HPDE6-E6E7 (cell line): ENCODE measurements at regions not wholly inside any gene's neighbourhood (a gene's known extent, or its start where the extent isn't known, plus 50 kb on each side); places are given as distances from the start of the nearest gene placed in this dataset.
"Not testable (repeated sequence)": the region's sequence is repeated elsewhere in the genome, so short reads cannot be mapped to it uniquely, and the experiment has no call there.

Experiments used
- DNase-seq: peaks from one replicate; pipeline ENCODE4 v3.0.0; 2011; ENCODE audit warnings: missing footprints; ENCODE audit errors: extremely low spot score

- DNase-seq: not testable (repeated sequence)
Measured at GRCh38 chr2:208685929-208686328, 279.3 kb downstream of the PTH2R start.

- no peak for DNase-seq
Measured at GRCh38 chr2:208686665-208687064, 280.1 kb downstream of the PTH2R start.

- not testable (repeated sequence) for DNase-seq
Measured at GRCh38 chr2:208687720-208688119, 281.1 kb downstream of the PTH2R start.

DNA sequence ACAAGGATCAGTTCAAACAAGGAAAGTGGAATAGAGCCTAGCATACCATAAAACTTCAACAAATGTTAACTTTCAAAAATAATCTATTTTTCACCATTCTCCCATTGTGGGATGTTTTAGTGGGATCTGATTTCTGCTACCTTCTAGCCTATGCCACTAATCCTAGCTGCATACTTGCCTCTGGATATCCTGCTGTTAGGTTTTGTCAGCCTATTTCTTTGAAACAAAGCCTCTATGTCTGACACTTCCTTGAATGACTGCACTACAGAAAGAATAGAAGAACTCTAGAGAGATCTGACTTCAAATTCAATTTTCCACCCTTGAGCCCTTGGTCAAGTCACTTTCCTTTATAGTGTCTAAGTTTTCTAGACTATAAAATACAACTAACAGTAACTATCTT lies 291.5 kb downstream of the PTH2R start:
- no peak for DNase-seq

- no peak for DNase-seq
Measured at GRCh38 chr2:208708486-208708885, 301.9 kb downstream of the PTH2R start.

- DNase-seq: peak; percentile 41
Measured at GRCh38 chr2:208711598-208711997, 305.0 kb downstream of the PTH2R start.

DNA sequence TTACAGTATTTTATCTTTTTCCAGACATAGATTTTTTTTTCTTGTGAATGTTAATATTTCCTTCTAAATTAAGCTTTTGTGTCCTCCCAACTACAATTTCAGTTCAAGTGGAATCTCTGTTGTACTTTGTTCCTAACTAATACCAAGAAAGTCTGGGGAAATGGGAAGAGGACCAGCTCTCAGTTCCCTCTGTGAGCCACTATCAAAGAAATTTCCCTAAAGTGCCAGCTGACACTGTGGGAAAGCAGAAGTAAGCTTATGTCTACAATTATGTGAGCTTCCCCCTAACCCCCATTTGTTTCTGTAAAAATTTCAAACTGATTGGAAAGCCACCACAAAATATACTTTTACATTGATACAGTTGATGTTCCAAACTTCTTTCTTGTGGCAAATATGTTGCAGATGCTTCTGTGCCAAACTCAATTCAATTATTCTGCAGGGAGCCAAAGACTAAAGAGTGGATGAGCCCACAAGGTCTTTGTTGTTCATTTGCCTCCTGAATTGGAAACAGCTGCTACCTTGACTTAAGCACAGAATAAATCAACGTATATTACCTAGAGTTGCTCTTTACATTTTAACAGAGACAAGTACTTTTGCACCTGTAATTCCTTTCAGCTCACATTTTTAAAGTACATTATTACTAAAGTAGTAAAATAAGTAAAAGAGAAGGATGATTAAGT lies 306.6 kb downstream of the PTH2R start:
- DNase-seq: no peak

DNA sequence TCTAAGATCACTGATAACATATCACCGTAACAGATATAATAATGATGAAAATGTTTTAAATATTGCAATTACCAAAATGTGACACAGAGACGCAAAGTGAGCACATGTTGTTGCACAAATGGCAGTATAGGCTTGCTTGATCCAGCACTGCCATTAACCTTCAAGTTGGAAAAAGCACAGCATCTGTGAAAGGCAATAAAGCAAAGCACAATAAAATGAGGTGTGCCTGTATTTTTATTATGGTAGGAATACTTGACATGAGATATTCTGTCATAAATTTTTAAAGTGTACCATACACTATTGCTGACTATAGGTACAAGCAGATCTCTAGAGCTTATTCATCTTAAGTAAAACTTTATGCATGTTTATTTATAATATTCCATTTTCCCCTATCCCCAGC lies 312.2 kb downstream of the PTH2R start:
- no peak for DNase-seq

DNA sequence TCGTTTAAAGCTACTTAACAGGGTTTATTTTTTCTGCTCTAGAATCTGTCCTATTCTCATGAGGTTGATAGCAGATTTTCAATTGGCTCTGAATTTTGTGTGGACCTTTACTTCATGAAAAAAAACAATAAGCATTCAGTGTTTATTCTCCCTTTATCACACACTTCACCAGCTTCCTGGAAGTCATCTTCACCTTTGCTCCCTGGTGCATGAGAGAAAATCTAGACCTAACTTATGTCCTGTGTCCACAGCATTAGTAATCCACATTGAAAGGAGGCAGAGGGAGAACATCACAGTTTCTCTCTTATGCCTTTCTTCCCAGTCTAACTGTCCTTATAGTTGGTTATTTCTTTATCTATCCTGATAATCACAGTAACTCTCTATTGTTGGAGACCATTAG lies 316.1 kb downstream of the PTH2R start:
- DNase-seq: no peak

GRCh38 chr2:208725280-208725679 lies 318.7 kb downstream of the PTH2R start:
- no peak for DNase-seq

GRCh38 chr2:208726242-208726641 lies 319.6 kb downstream of the PTH2R start:
- DNase-seq: no peak

GRCh38 chr2:208751663-208752415 lies 345.2 kb downstream of the PTH2R start:
- not testable (repeated sequence) for DNase-seq

- no peak for DNase-seq
Measured at GRCh38 chr2:208757364-208757763, 350.8 kb downstream of the PTH2R start.

GRCh38 chr2:208773074-208773473 lies 366.5 kb downstream of the PTH2R start:
- not testable (repeated sequence) for DNase-seq

DNA sequence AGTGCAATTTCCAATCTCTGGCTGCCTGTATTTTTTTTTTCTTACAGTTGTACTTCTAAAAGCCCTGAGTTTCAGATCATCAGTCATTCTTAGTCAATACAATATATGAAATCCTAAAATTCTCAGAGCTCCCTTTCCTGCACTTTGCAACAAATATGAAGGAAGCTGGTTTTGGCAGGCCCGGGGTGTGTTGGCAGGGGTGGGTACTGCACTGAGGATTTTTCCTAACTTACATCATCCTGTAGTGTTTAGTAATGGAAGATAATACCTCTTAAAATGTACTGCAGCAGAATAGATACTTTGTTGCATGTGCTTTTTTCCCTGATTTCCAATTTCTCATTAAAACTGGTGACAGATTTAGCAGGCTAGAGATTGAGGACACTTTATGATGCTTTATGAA lies 374.6 kb downstream of the PTH2R start:
- DNase-seq: no peak

GRCh38 chr2:208782097-208782496 lies 375.5 kb downstream of the PTH2R start:
- DNase-seq: no peak

DNA sequence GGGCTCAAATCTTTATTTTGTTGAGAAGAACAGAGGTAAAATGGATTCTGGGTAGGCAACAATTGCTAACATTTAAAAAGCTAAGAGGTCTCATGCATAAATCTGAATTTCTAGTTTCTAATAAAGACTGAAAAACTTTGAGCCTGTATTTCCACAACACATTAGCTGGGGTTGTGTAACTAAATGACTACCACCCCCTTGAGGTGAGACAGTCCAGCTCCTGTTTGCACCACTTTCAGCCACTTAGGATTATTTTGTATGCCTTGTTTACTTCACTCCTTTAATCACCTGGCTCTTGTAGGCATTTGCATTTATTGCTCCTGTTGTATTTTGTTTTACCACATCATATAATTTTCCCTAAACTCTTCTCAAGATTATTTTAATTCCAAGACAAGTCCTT lies 376.6 kb downstream of the PTH2R start:
- no peak for DNase-seq

- not testable (repeated sequence) for DNase-seq
Measured at GRCh38 chr2:208784774-208785173, 378.2 kb downstream of the PTH2R start.

DNA sequence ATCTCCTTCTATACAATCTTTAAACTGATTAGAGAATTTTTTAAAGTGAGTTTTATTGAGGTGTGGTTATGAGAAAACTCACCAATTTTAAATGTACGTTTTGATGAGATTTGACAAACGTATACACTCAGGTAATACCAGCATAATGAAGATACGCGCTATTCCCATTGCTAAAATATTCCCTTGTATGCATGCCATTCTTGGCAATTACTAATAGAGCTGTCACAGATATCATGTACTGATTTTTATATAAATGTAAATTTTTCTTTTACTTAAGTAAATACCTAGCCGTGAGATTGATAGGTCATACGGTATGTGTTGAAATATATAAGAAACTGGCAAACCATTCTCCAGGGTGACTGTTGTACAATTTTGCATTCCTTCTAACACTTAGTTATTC lies 384.7 kb downstream of the PTH2R start:
- DNase-seq: no peak

- no peak for DNase-seq
Measured at GRCh38 chr2:208792766-208793165, 386.2 kb downstream of the PTH2R start.

DNA sequence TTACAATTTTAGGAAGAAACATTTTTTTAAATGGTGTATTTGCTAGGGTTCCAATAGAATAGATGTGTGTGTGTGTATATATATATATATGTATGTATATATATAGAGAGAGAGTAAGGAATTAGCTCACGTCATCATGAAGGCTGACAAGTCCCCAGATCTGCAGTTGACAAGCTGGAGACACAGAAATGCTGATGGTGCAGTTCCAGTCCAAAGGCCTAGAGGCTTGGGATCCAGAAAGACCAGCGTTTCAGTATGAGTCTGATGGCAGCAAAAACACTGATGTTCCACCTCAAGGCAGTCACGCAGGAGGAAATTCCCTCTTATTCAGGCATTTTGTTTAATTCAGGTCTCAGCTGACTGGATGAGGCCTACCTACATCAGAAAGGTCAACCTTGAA lies 386.8 kb downstream of the PTH2R start:
- no peak for DNase-seq

- DNase-seq: no peak
Measured at GRCh38 chr2:208794288-208794975, 387.8 kb downstream of the PTH2R start.

DNA sequence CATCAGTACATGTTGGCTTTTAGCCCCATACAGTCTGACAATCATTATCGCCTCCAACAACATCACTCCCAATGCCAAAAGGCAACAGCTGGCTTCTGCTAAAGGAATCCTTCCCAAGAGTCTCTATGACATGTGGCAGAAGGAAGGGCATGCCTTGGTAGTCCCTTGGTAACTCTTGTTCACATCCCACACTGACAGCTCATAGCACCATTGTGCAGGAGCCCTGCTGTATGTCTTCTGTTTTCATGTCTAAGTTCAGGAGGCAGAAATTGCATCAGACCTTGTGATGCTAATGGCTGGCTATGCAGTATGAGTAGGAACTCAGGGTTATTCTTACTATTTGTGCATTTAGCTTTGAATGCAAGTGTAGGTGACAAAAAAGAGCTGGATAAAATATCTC lies 392.1 kb downstream of the PTH2R start:
- no peak for DNase-seq
